Calu3 (cell line): ENCODE measurements at regions not wholly inside any gene's neighbourhood (a gene's known extent, or its start where the extent isn't known, plus 50 kb on each side); places are given as distances from the start of the nearest gene placed in this dataset.

Source experiments
- BruUV-seq: library from RNA; stranded (reverse); fragments of 400-500 nt; replicated peaks from 2 replicates; lab custom pipeline; 2021; lab: Mats Ljungman, UMichigan
- CTCF ChIA-PET: fragments of 300-600 bp; sonication (Branson Sonifier 250); formaldehyde crosslinking; loops from one replicate; lab custom pipeline; 2022; ENCODE audit warnings: antibody characterized with exemption; lab: Charles Lee
- DNase-seq: peaks from one replicate; pipeline ENCODE4 v3.0.0; 2022
- H3K27ac Mint-ChIP-seq: one replicate; pipeline ENCODE4 v1.8.0; 2022; ENCODE audit warnings: mixed read lengths; ENCODE audit not compliant: unreplicated experiment
- H3K27me3 Mint-ChIP-seq: one replicate; pipeline ENCODE4 v1.8.0; 2022; ENCODE audit warnings: mixed read lengths; ENCODE audit not compliant: unreplicated experiment
- H3K36me3 Mint-ChIP-seq: one replicate; pipeline ENCODE4 v1.8.0; 2022; ENCODE audit warnings: mild to moderate bottlenecking, moderate library complexity, mixed read lengths; ENCODE audit not compliant: insufficient read depth, unreplicated experiment
- H3K4me1 Mint-ChIP-seq: one replicate; pipeline ENCODE4 v1.8.0; 2022; ENCODE audit warnings: mild to moderate bottlenecking, low read depth, mixed read lengths; ENCODE audit not compliant: unreplicated experiment
- H3K4me3 Mint-ChIP-seq: one replicate; pipeline ENCODE4 v1.8.0; 2022; ENCODE audit warnings: mild to moderate bottlenecking, low read depth, moderate library complexity, mixed read lengths; ENCODE audit not compliant: unreplicated experiment
- H3K9me3 Mint-ChIP-seq: one replicate; pipeline ENCODE4 v1.8.0; 2022; ENCODE audit warnings: low read depth, mixed read lengths; ENCODE audit not compliant: unreplicated experiment
- intact Hi-C: fragments of 100-400 bp; cut with micrococcal nuclease; formaldehyde crosslinking; loops from one replicate; pipeline ENCODE4 v1.10.0; 2022; ENCODE audit not compliant: unreplicated experiment
- TF ChIP-seq, protein P1 (sequence below): fragments of 200-600 bp; IDR thresholded peaks from one replicate; pipeline ENCODE4 v1.8.0; 2022; ENCODE audit warnings: antibody characterized with exemption; ENCODE audit not compliant: unreplicated experiment

DNA sequence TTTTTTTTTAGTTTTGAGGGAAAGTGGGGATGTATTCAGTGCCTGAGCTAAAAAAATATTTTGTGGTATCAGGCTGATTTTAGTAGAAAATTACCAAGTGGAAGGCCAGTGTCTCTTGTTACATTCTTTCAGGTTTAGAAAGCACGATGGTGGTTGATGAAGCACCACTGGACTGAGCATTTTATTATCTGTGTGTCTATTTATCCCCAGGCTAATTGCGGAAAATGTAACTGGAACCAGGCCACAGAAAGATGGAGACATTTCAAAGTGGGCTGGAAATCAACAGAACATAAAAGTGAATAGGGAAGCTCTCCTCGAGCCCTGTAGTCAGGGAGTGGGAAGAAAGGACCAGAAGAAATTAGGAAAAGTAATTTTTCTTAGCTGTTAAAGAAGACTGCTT, 261.0 kb downstream of the STK31 start:
- Mint-ChIP-seq H3K36me3 (no peaks in the 10 kb centered on the region), H3K4me3 (no peak overlapping the region), H3K27ac (no peak overlapping the region), H3K27me3 (no peaks in the 10 kb centered on the region), H3K4me1 (no peaks in the 10 kb centered on the region), H3K9me3 (peaks cover 2% of the 10 kb centered on the region)
- TF ChIP-seq, protein P1, sequence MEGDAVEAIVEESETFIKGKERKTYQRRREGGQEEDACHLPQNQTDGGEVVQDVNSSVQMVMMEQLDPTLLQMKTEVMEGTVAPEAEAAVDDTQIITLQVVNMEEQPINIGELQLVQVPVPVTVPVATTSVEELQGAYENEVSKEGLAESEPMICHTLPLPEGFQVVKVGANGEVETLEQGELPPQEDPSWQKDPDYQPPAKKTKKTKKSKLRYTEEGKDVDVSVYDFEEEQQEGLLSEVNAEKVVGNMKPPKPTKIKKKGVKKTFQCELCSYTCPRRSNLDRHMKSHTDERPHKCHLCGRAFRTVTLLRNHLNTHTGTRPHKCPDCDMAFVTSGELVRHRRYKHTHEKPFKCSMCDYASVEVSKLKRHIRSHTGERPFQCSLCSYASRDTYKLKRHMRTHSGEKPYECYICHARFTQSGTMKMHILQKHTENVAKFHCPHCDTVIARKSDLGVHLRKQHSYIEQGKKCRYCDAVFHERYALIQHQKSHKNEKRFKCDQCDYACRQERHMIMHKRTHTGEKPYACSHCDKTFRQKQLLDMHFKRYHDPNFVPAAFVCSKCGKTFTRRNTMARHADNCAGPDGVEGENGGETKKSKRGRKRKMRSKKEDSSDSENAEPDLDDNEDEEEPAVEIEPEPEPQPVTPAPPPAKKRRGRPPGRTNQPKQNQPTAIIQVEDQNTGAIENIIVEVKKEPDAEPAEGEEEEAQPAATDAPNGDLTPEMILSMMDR = no peak
- no TSS peak for BruUV-seq
- CTCF ChIA-PET = interaction anchor here (0.7 to 1.0 kb wide), 2 partner anchors 22 to 120 kb away, joined by 3 to 5 read pairs; no protein-coding TSS in a partner anchor
- intact Hi-C loops = no loop called here
- no peak for DNase-seq

DNA sequence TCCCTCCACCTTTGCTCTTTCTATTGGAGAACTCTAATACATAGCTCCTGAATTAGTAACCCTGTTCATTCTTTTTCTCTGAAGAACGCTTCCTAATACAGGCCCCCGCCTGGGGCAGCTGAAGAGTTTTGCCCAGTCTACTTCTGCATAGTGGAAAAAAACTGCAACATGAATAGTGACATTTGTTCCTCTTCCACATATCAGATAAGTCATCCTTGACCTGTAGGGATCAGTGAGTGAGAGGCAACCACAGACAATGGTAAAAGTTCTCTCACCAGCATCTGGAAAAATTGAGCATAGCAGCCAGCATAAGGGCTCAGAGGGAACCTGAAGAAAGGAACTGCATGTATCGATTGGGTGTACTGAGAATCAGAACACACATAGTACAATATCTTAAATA, 262.0 kb downstream of the STK31 start:
- no peak for DNase-seq
- no peak overlapping the region for H3K27ac Mint-ChIP-seq
- no peaks in the 10 kb centered on the region for H3K36me3 Mint-ChIP-seq
- intact Hi-C loops = no loop called here
- CTCF ChIA-PET = no interaction called here
- H3K4me3 Mint-ChIP-seq = no peak overlapping the region
- no peaks in the 10 kb centered on the region for H3K27me3 Mint-ChIP-seq
- BruUV-seq = no TSS peak
- H3K9me3 Mint-ChIP-seq = peaks cover 2% of the 10 kb centered on the region
- TF ChIP-seq, protein P1 = no peak
- no peaks in the 10 kb centered on the region for H3K4me1 Mint-ChIP-seq

DNA sequence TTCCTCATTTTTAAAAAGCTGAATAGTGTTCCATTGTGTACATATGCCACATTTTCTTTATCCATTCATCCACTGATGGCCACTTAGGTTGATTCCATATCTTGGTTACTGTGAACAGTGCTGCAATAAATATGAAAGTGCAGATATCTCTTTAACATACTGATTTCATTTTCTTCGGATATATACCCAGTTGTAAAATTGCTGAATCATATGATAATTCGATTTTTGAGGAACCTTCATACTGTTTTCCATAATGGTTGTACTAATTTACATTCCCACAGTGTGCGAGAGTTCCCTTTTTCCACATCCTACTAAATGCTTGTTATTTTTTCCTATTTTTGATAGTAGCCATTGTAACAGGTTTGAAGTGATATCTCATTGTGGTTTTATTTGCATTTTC, 263.2 kb downstream of the STK31 start:
- Mint-ChIP-seq H3K4me1 (no peaks in the 10 kb centered on the region), H3K9me3 (peaks cover 2% of the 10 kb centered on the region), H3K36me3 (no peaks in the 10 kb centered on the region), H3K4me3 (no peak overlapping the region), H3K27me3 (no peaks in the 10 kb centered on the region), H3K27ac (no peak overlapping the region)
- TF ChIP-seq, protein P1 = no peak
- no peak for DNase-seq
- no TSS peak for BruUV-seq
- intact Hi-C loops = no loop called here
- CTCF ChIA-PET = no interaction called here

GRCh38 chr7:23980081-23980480, 270.1 kb downstream of the STK31 start:
- H3K4me1 Mint-ChIP-seq = no peaks in the 10 kb centered on the region
- TF ChIP-seq, protein P1 = no peak
- no TSS peak for BruUV-seq
- no peak overlapping the region for H3K4me3 Mint-ChIP-seq
- H3K36me3 Mint-ChIP-seq = no peaks in the 10 kb centered on the region
- H3K27ac Mint-ChIP-seq = no peak overlapping the region
- DNase-seq = no peak
- intact Hi-C loops = no loop called here
- peaks cover 2% of the 10 kb centered on the region for H3K9me3 Mint-ChIP-seq
- H3K27me3 Mint-ChIP-seq = peaks cover 28% of the 10 kb centered on the region
- CTCF ChIA-PET = interaction anchor here (0.6 kb wide), 1 partner anchor 287 kb away, joined by 3 read pairs; no protein-coding TSS in a partner anchor
